HS-5 (cell line): ENCODE measurements at regions not wholly inside any gene's neighbourhood (a gene's known extent, or its start where the extent isn't known, plus 50 kb on each side); places are given as distances from the start of the nearest gene placed in this dataset.

Source experiments
- DNase-seq: peaks from one replicate; pipeline ENCODE4 v3.0.0-alpha.2; 2012; ENCODE audit warnings: low read depth

- no peak for DNase-seq
Observed at GRCh38 chr3:31462050-31462569, 70.6 kb upstream of the STT3B start.

- no peak for DNase-seq
Observed at GRCh38 chr3:31465999-31466398, 66.7 kb upstream of the STT3B start.

- no peak for DNase-seq
Observed at GRCh38 chr3:31466866-31467265, 65.9 kb upstream of the STT3B start.

- DNase-seq, result no peak
Observed at GRCh38 chr3:31468433-31468832, 64.3 kb upstream of the STT3B start.

GRCh38 chr3:31469385-31469784 lies 63.3 kb upstream of the STT3B start:
- no peak for DNase-seq

- peak; percentile 14 for DNase-seq
Observed at GRCh38 chr3:31472479-31473390, 60.0 kb upstream of the STT3B start.

GRCh38 chr3:31476209-31476608 lies 56.5 kb upstream of the STT3B start:
- no peak for DNase-seq

- DNase-seq, result no peak
Observed at GRCh38 chr3:31479431-31479830, 53.3 kb upstream of the STT3B start.

- no peak for DNase-seq
Observed at GRCh38 chr3:31481697-31482096, 51.0 kb upstream of the STT3B start.

- no peak for DNase-seq
Observed at GRCh38 chr3:31482493-31483200, 50.1 kb upstream of the STT3B start.
